GM12872 (cell line): ENCODE measurements at regions not wholly inside any gene's neighbourhood (a gene's known extent, or its start where the extent isn't known, plus 50 kb on each side); places are given as distances from the start of the nearest gene placed in this dataset.

ENCODE experiments used
- CTCF ChIP-seq: IDR thresholded peaks from 3 replicates; pipeline ENCODE4 v1.5.1; 2011; ENCODE audit warnings: low read depth, mild to moderate bottlenecking, low read length, moderate library complexity; ENCODE audit not compliant: insufficient read depth

GRCh38 chr12:126182619-126183236, 1117.5 kb downstream of the AACS start:
- no peak for TF ChIP-seq CTCF

GRCh38 chr12:126185025-126185424, 1119.8 kb downstream of the AACS start:
- TF ChIP-seq CTCF: no peak

GRCh38 chr12:126189856-126190255, 1124.6 kb downstream of the AACS start:
- no peak for TF ChIP-seq CTCF

GRCh38 chr12:126191031-126191891, 1126.0 kb downstream of the AACS start:
- TF ChIP-seq CTCF: no peak

GRCh38 chr12:126191949-126192348, 1126.7 kb downstream of the AACS start:
- TF ChIP-seq CTCF: no peak

- TF ChIP-seq CTCF: no peak
These were observed 1128.0 kb downstream of the AACS start for GRCh38 chr12:126193190-126193589.

- TF ChIP-seq CTCF: no peak
These were observed 1131.0 kb downstream of the AACS start for GRCh38 chr12:126196263-126196662.
